ENCODE measurements at regions not wholly inside any gene's neighbourhood (a gene's known extent, or its start where the extent isn't known, plus 50 kb on each side); places are given as distances from the start of the nearest gene placed in this dataset.
A peak's percentile ranks its signal among the peaks of the same experiment; 100 is the strongest.

DNA sequence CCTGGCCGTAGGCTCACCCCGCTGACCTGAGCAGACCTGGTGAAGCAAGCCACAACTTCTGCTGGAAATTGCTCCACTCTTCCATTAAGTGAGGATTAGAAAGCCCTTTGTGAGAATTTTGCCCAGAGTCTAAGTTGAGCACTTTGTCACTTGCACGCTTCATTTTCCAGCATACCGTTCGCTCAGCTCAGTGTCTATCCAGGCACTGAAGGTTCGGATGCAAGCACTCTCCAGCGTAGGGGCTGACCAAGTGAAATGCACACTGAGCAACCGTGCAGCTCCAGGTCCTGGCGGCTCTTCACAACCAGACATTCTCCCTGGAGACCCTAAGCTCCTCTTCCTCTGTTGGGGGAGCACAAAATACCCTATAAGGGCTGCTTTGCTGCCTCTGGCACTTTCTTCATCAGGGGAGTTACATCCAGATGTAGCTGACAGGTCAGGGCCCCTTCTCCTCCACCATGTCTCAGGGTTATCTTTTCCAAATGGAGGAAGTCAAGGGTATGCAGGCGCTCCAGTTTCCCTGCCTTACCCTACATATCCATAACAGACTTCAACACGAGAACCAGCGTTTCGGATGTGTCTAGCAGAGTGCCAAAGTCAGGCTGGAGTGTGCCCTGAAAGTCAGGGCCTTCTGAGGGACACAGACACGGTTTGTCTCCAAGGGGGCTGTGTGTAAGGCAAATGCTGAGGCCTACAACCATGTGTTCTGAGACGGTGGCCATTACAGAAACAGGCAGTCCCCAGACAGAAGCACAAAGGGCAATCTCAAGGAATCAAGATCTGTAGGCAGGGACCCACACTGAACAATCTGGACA is 146.7 kb upstream of the AFDN start:
- H3K27me3 ChIP-seq (replicated peaks in 2 of 5; ENCODE audit: control insufficient read depth in 4 of 5, insufficient read depth in 5 of 5, low read length in 4 of 5) = peaks cover 4 to 81% (median 37%) of the 10 kb centered on the region in 5 experiments
- H3K4me3 ChIP-seq (ENCODE audit: control insufficient read depth in 1 of 7, extremely low read depth in 1 of 7, insufficient read depth in 4 of 7, low read depth in 2 of 7, low read length in 6 of 7) = no peak overlapping the region
- POLR2A ChIA-PET = no interaction called here

DNA sequence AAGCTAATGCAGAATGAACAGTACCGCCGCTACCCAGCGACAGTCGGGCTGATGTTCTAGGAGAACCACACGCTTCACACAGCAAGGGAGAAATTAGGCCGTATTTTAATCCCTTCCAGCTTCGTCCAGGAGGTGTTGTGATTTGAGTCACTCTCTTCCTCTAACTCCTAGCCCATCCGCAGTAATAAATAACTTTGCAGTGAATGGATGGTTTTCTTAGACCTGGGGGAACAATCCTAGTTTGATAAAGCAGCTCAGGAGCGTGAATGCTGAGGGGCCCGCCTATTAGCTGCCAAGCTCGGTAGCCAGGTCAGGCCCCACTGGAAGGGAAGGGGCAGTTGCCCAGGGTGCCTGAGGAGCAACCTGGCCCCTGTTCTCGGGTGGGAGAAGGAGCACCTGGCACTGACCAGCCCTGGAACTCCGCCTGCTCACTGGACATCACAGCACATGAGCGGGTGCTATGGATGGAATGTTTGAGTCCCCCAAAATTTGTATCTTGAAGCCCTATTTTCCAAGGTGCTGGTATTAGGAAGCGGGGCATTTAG is 146.0 kb upstream of the AFDN start:
- 100% methylated on average over 12 of the region's 15 CpGs for WGBS (ENCODE audit: insufficient coverage)
- Histone ChIP-seq H3K4me3 (ENCODE audit: control insufficient read depth in 1 of 7, extremely low read depth in 1 of 7, insufficient read depth in 4 of 7, low read depth in 2 of 7, low read length in 6 of 7) (no peak overlapping the region), H3K36me3 (ENCODE audit: control insufficient read depth in 4 of 4, insufficient read depth in 4 of 4, low read length in 3 of 4) (no peaks in the 10 kb centered on the region), H3K9me3 (ENCODE audit: control extremely low read depth in 1 of 5, control insufficient read depth in 4 of 5, insufficient read depth in 2 of 5, low read depth in 1 of 5, low read length in 4 of 5) (peaks cover 0 to 3% (median 0%) of the 10 kb centered on the region in 5 experiments), H3K27ac (ENCODE audit: insufficient read depth in 1 of 2, low read depth in 1 of 2, low read length in 2 of 2, poor library complexity in 1 of 2, severe bottlenecking in 2 of 2) (no peak overlapping the region), H3K27me3 (replicated peaks in 2 of 5; ENCODE audit: control insufficient read depth in 4 of 5, insufficient read depth in 5 of 5, low read length in 4 of 5) (peaks cover 4 to 85% (median 39%) of the 10 kb centered on the region in 5 experiments), H3K4me1 (ENCODE audit: control extremely low read depth in 1 of 4, control insufficient read depth in 4 of 4, insufficient read depth in 4 of 4, low read length in 3 of 4) (peaks cover 0 to 28% (median 17%) of the 10 kb centered on the region in 4 experiments)
- no peak for DNase-seq
- POLR2A ChIA-PET = no interaction called here
- CTCF ChIA-PET = no interaction called here

More for the DNA sequence above, 146.7 kb upstream of the AFDN start:
- H3K36me3 ChIP-seq (ENCODE audit: control insufficient read depth in 4 of 4, insufficient read depth in 4 of 4, low read length in 3 of 4) = no peaks in the 10 kb centered on the region
- H3K4me1 ChIP-seq (ENCODE audit: control extremely low read depth in 1 of 4, control insufficient read depth in 4 of 4, insufficient read depth in 4 of 4, low read length in 3 of 4) = peaks cover 0 to 25% (median 13%) of the 10 kb centered on the region in 4 experiments
- H3K9me3 ChIP-seq (ENCODE audit: control extremely low read depth in 1 of 5, control insufficient read depth in 4 of 5, insufficient read depth in 2 of 5, low read depth in 1 of 5, low read length in 4 of 5) = peaks cover 0 to 3% (median 0%) of the 10 kb centered on the region in 5 experiments
- CTCF ChIA-PET = no interaction called here
- WGBS (ENCODE audit: insufficient coverage) = 91% methylated on average over 15 of the region's 15 CpGs
- H3K27ac ChIP-seq (ENCODE audit: insufficient read depth in 1 of 2, low read depth in 1 of 2, low read length in 2 of 2, poor library complexity in 1 of 2, severe bottlenecking in 2 of 2) = no peak overlapping the region
- DNase-seq = no peak

DNA sequence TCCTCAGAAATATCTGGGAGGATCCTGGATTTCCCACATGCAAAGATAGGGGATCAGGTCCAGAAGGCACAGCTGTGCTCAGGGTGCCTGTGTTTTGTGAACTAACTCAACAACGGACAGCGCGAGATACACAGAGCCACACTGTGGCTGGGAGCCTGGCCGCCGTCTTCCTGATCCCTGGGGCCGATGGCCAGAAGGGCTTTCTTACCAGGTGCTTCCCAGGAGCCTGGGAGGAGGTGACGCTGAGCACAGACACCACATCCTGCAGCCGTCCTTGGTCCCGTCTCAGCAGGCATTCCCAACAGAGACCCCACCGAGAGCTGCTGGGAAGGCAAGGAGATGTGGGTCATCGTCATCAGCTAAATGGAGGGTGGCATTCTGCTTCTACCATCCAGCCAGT is 144.6 kb upstream of the AFDN start:
- H3K36me3 ChIP-seq (ENCODE audit: control insufficient read depth in 4 of 4, insufficient read depth in 4 of 4, low read length in 3 of 4) = no peaks in the 10 kb centered on the region
- POLR2A ChIA-PET = interaction anchor here (0.6 kb wide), 1 partner anchor 225 kb away, joined by 3 read pairs; no protein-coding TSS in a partner anchor
- peaks cover 4 to 74% (median 34%) of the 10 kb centered on the region in 5 experiments for H3K27me3 ChIP-seq (replicated peaks in 2 of 5; ENCODE audit: control insufficient read depth in 4 of 5, insufficient read depth in 5 of 5, low read length in 4 of 5)
- no peak overlapping the region for H3K4me3 ChIP-seq (ENCODE audit: control insufficient read depth in 1 of 7, extremely low read depth in 1 of 7, insufficient read depth in 4 of 7, low read depth in 2 of 7, low read length in 6 of 7)
- CTCF ChIA-PET = interaction anchor here (1.1 kb wide), 1 partner anchor 36 kb away, joined by 3 read pairs; no protein-coding TSS in a partner anchor
- peaks cover 0 to 23% (median 14%) of the 10 kb centered on the region in 4 experiments for H3K4me1 ChIP-seq (ENCODE audit: control extremely low read depth in 1 of 4, control insufficient read depth in 4 of 4, insufficient read depth in 4 of 4, low read length in 3 of 4)
- DNase-seq = no peak
- H3K27ac ChIP-seq (ENCODE audit: insufficient read depth in 1 of 2, low read depth in 1 of 2, low read length in 2 of 2, poor library complexity in 1 of 2, severe bottlenecking in 2 of 2) = no peak overlapping the region
- peaks cover 0 to 3% (median 0%) of the 10 kb centered on the region in 5 experiments for H3K9me3 ChIP-seq (ENCODE audit: control extremely low read depth in 1 of 5, control insufficient read depth in 4 of 5, insufficient read depth in 2 of 5, low read depth in 1 of 5, low read length in 4 of 5)
- WGBS (ENCODE audit: insufficient coverage) = 95% methylated on average over 11 of the region's 11 CpGs

DNA sequence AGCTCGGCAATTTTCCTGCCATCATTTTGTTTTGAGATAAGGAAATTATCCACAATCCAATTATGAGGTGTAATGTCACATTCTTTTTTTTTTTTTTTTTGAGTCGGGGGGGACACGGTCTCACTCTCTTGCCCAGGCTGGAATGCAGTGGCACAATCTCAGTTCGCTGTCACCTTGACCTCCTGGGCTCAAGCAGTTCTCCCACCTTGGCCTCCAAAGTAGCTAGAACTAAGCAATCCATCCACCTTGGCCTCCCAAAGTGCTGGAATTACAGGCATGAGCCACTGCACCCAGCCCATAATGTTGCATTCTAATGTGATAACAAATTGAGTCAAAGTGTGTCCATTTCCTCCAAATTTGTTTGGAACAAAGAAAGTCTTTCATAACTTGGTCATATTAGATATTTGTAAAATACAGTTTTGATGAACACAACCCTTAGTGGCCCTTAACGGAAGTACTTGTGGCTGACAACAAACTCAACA is 144.1 kb upstream of the AFDN start:
- Histone ChIP-seq H3K36me3 (ENCODE audit: control insufficient read depth in 4 of 4, insufficient read depth in 4 of 4, low read length in 3 of 4) (no peaks in the 10 kb centered on the region), H3K4me3 (ENCODE audit: control insufficient read depth in 1 of 7, extremely low read depth in 1 of 7, insufficient read depth in 4 of 7, low read depth in 2 of 7, low read length in 6 of 7) (no peak overlapping the region), H3K4me1 (ENCODE audit: control extremely low read depth in 1 of 4, control insufficient read depth in 4 of 4, insufficient read depth in 4 of 4, low read length in 3 of 4) (peaks cover 0 to 23% (median 14%) of the 10 kb centered on the region in 4 experiments), H3K27ac (ENCODE audit: insufficient read depth in 1 of 2, low read depth in 1 of 2, low read length in 2 of 2, poor library complexity in 1 of 2, severe bottlenecking in 2 of 2) (no peak overlapping the region), H3K27me3 (replicated peaks in 2 of 5; ENCODE audit: control insufficient read depth in 4 of 5, insufficient read depth in 5 of 5, low read length in 4 of 5) (peaks cover 4 to 74% (median 37%) of the 10 kb centered on the region in 5 experiments), H3K9me3 (ENCODE audit: control extremely low read depth in 1 of 5, control insufficient read depth in 4 of 5, insufficient read depth in 2 of 5, low read depth in 1 of 5, low read length in 4 of 5) (peaks cover 0 to 3% (median 0%) of the 10 kb centered on the region in 5 experiments)
- ChIA-PET POLR2A (interaction anchor here (0.6 kb wide), 1 partner anchor 224 kb away, joined by 3 read pairs; no protein-coding TSS in a partner anchor), CTCF (interaction anchor here (1.1 kb wide), 1 partner anchor 35 kb away, joined by 3 read pairs; no protein-coding TSS in a partner anchor)
- 100% methylated on average over 2 of the region's 5 CpGs for WGBS (ENCODE audit: insufficient coverage)
- DNase-seq = no peak

DNA sequence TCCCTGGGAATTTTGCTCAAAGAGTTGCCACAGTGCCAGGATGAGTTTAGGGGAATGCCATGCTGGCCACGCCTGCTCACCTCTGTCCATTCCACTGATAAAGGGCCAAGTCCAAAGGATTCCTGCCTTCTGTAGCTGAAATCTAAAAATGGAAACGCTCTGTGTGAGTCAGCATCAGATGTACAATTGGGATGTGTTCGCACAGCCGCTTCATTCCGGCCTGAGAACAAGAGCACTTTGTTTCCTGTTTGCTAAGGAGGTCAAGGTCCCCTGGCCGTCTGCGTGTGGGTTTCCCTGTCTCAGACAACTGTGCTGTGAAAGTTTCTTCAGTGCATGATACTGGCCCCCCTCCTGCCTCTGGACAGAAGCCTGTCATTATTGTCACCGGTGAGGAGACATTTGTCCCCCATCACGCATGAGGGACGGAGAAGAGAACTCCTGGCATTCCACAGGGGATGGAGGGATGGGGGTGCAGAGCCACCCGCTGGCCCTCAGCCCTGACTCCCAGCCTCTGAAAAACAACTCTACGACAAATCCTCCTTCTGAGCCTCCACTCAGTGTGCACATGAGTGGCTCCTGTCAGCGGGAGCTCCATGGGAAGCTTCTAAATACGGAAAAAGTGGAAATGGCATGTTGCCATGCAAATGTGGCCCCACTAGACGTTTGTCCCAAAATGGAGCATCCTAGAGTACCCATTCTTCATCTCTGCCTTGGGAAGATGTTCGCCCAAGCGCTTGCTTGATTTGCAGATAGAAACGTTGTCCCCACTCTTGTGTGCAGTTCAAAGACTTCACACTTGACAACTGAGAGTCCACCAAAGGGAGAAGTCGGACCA is 143.5 kb upstream of the AFDN start:
- WGBS (ENCODE audit: insufficient coverage) = 85% methylated on average over 17 of the region's 19 CpGs
- Histone ChIP-seq H3K4me1 (ENCODE audit: control extremely low read depth in 1 of 4, control insufficient read depth in 4 of 4, insufficient read depth in 4 of 4, low read length in 3 of 4) (peaks cover 0 to 17% (median 11%) of the 10 kb centered on the region in 4 experiments), H3K27me3 (replicated peaks in 2 of 5; ENCODE audit: control insufficient read depth in 4 of 5, insufficient read depth in 5 of 5, low read length in 4 of 5) (peaks cover 4 to 74% (median 35%) of the 10 kb centered on the region in 5 experiments), H3K9me3 (ENCODE audit: control extremely low read depth in 1 of 5, control insufficient read depth in 4 of 5, insufficient read depth in 2 of 5, low read depth in 1 of 5, low read length in 4 of 5) (peaks cover 0 to 3% (median 0%) of the 10 kb centered on the region in 5 experiments), H3K36me3 (ENCODE audit: control insufficient read depth in 4 of 4, insufficient read depth in 4 of 4, low read length in 3 of 4) (no peaks in the 10 kb centered on the region), H3K4me3 (ENCODE audit: control insufficient read depth in 1 of 7, extremely low read depth in 1 of 7, insufficient read depth in 4 of 7, low read depth in 2 of 7, low read length in 6 of 7) (no peak overlapping the region), H3K27ac (ENCODE audit: insufficient read depth in 1 of 2, low read depth in 1 of 2, low read length in 2 of 2, poor library complexity in 1 of 2, severe bottlenecking in 2 of 2) (no peak overlapping the region)
- DNase-seq = no peak
- POLR2A ChIA-PET = no interaction called here
- CTCF ChIA-PET = no interaction called here

DNA sequence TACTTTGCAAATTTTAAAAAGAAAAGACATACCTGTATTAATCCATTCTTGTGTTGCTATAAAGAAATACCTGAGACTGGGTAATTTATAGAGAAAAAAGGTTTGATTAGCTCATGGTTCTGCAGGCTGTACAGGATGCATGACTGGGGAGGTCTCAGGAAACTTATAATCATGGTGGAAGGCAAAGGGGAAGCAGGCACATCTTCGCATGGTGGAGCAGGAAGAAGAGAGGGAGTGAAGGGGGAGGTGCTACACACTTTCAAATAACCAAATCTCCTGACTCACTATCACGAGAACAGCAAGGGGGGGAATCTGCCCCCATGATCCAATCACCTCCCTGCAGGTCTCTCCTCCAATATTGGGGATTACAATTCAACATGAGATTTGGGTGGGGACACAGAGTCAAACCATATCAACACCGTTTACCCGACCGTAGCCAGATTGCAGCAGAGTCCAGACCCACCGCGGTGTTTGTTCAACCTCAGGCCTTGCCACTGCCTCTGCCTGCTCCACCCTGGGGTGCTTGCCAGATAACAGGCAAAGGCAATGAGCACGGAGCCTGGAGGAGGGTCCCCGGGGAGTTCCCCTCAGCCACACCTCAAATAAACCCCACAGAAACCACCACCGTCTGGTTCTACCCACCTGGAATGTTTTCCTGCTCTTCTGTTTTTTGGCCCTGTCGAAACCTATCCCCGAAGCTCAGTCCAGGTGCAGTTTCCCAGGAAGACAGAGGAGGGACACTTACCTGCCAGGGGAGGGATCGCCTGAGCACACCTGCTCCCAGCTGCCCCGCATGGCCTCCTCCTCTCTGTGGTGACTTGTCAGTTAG is 142.2 kb upstream of the AFDN start:
- Histone ChIP-seq H3K27ac (ENCODE audit: insufficient read depth in 1 of 2, low read depth in 1 of 2, low read length in 2 of 2, poor library complexity in 1 of 2, severe bottlenecking in 2 of 2) (no peak overlapping the region), H3K4me3 (ENCODE audit: control insufficient read depth in 1 of 7, extremely low read depth in 1 of 7, insufficient read depth in 4 of 7, low read depth in 2 of 7, low read length in 6 of 7) (no peak overlapping the region), H3K4me1 (ENCODE audit: control extremely low read depth in 1 of 4, control insufficient read depth in 4 of 4, insufficient read depth in 4 of 4, low read length in 3 of 4) (peaks cover 0 to 12% (median 6%) of the 10 kb centered on the region in 4 experiments), H3K9me3 (ENCODE audit: control extremely low read depth in 1 of 5, control insufficient read depth in 4 of 5, insufficient read depth in 2 of 5, low read depth in 1 of 5, low read length in 4 of 5) (peaks cover 0 to 3% (median 0%) of the 10 kb centered on the region in 5 experiments), H3K36me3 (ENCODE audit: control insufficient read depth in 4 of 4, insufficient read depth in 4 of 4, low read length in 3 of 4) (no peaks in the 10 kb centered on the region), H3K27me3 (replicated peaks in 2 of 5; ENCODE audit: control insufficient read depth in 4 of 5, insufficient read depth in 5 of 5, low read length in 4 of 5) (peaks cover 0 to 72% (median 30%) of the 10 kb centered on the region in 5 experiments)
- CTCF ChIA-PET = no interaction called here
- DNase-seq = peak in 2 of 3 donors; percentile 23 to 28
- POLR2A ChIA-PET = interaction anchor here (0.6 kb wide), 1 partner anchor 31 kb away, joined by 3 read pairs; no protein-coding TSS in a partner anchor
- WGBS (ENCODE audit: insufficient coverage) = 82% methylated on average over 8 of the region's 14 CpGs

Data from common myeloid progenitor, CD34-positive (primary cell).